ENCODE measurements at regions not wholly inside any gene's neighbourhood (a gene's known extent, or its start where the extent isn't known, plus 50 kb on each side); places are given as distances from the start of the nearest gene placed in this dataset.

- Histone ChIP-seq H3K9me3 (replicated peaks; ENCODE audit: control insufficient read depth, insufficient read depth, low read length) (no peaks in the 10 kb centered on the region), H3K9ac (replicated peaks; ENCODE audit: extremely low read depth, insufficient read depth, low read length) (no peak overlapping the region), H4K20me1 (replicated peaks; ENCODE audit: control insufficient read depth, extremely low read depth, insufficient read depth, low read length) (no peaks in the 10 kb centered on the region), H3K36me3 (ENCODE audit: control insufficient read depth in 2 of 2, extremely low read depth in 1 of 2, insufficient read depth in 2 of 2, low read length in 2 of 2) (no peaks in the 10 kb centered on the region), H3K4me2 (ENCODE audit: insufficient read depth, low read length) (no peak overlapping the region), H3K79me2 (ENCODE audit: control insufficient read depth, insufficient read depth, low read length) (no peaks in the 10 kb centered on the region), H3K27ac (ENCODE audit: insufficient read depth, low read depth, low read length) (no peak overlapping the region), H3K27me3 (ENCODE audit: control insufficient read depth in 2 of 2, insufficient read depth in 2 of 2, low read length in 2 of 2) (no peaks in the 10 kb centered on the region), H3K9me1 (replicated peaks; ENCODE audit: control insufficient read depth, extremely low read depth, insufficient read depth, low read length) (no peaks in the 10 kb centered on the region), H2AFZ (ENCODE audit: low read depth, low read length) (no peak overlapping the region), H3K4me1 (ENCODE audit: control insufficient read depth, extremely low read depth, insufficient read depth, low read length) (no peaks in the 10 kb centered on the region), H3K4me3 (replicated peaks in 1 of 3; ENCODE audit: insufficient read depth in 1 of 3, low read depth in 1 of 3, low read length in 3 of 3) (no peak overlapping the region)
- POLR2A ChIA-PET, result no interaction called here
- DNase-seq (ENCODE audit: low read depth, low spot score) (no peak), FAIRE-seq (no peak)
- no TSS peak for BruUV-seq (replicated peaks)
- intact Hi-C loops (cut with micrococcal nuclease) (no loop called here), dilution Hi-C loops (cut with MboI; ENCODE audit: extremely low pct_ligation_motif_present, low sequenced_read_pairs) (no loop called here)
- CTCF ChIA-PET, result no interaction called here
- no peak for TF ChIP-seq GATA2 (IDR thresholded peaks at IDR 0.05; ENCODE audit: insufficient read depth, insufficient read length, low read depth, low read length)
- TF ChIP-seq CTCF (IDR thresholded peaks at IDR 0.05; ENCODE audit: extremely low read depth in 1 of 2, insufficient read depth in 1 of 2, low read depth in 1 of 2, low read length in 2 of 2), result no peak
- no peak for TF ChIP-seq EZH2 (IDR thresholded peaks at IDR 0.05; ENCODE audit: borderline replicate concordance, low read depth, low read length, severe bottlenecking)
- no peak for TF ChIP-seq MAX (IDR thresholded peaks at IDR 0.05; ENCODE audit: insufficient read depth, insufficient read length)
- no peak for TF ChIP-seq POLR2AphosphoS5 (IDR thresholded peaks at IDR 0.05; ENCODE audit: insufficient read depth, low read depth, low read length)
- TF ChIP-seq POLR2A (IDR thresholded peaks at IDR 0.05; ENCODE audit: low read depth, low read length), result no peak
- no peak for TF ChIP-seq MYC (IDR thresholded peaks at IDR 0.05; ENCODE audit: low read depth, low read length)
- TF ChIP-seq FOS (IDR thresholded peaks at IDR 0.05; ENCODE audit: borderline replicate concordance, insufficient read depth, low read length), result no peak
- TF ChIP-seq JUN (IDR thresholded peaks at IDR 0.05; ENCODE audit: borderline replicate concordance, insufficient read depth, insufficient read length, low read depth), result no peak
Observed at GRCh38 chr9:8052991-8053390, 253.4 kb upstream of the DMAC1 start.

All from endothelial cell of umbilical vein (primary cell).